HepG2 (cell line): ENCODE measurements at regions not wholly inside any gene's neighbourhood (a gene's known extent, or its start where the extent isn't known, plus 50 kb on each side); places are given as distances from the start of the nearest gene placed in this dataset.

Experiments used
- ATAC-seq: fragments of 200-7000 bp; cut with Tn5 transposase; 3 replicates; pipeline ENCODE4 v1.9.1; 2020; ENCODE audit warnings: mild to moderate bottlenecking, moderate library complexity
- BruUV-seq: library from RNA; stranded (reverse); fragments of 400-500 nt; replicated peaks from 2 replicates; lab custom pipeline; 2021; lab: Mats Ljungman, UMichigan
- CTCF ChIA-PET: fragments of 300-600 bp; formaldehyde crosslinking; extraction: SDS; loops from one replicate; lab custom pipeline; 2021; ENCODE audit warnings: low total read pairs, inconsistent platforms, low intra/inter-chr PET ratio; lab: Yijun Ruan, JAX
- POLR2A ChIA-PET: fragments of 350-600 bp; sonication (Branson Sonifier 250); formaldehyde crosslinking; loops from one replicate; lab custom pipeline; 2020; ENCODE audit warnings: antibody characterized with exemption, inconsistent platforms; lab: Yijun Ruan, JAX
- DNase-seq: peaks from one replicate; pipeline ENCODE4 v3.0.0-alpha.2; 2015; ENCODE audit warnings: low spot score
- FAIRE-seq: peaks from 3 replicates; lab custom pipeline; 2011; peaks lifted over from hg19 to GRCh38; lab: Jason Lieb, UNC
- H2AFZ ChIP-seq: one replicate; pipeline ENCODE4 v1.6.1; 2011; ENCODE audit warnings: low read length, inconsistent platforms
- H3K27ac ChIP-seq: fragments of 300-600 bp; 3 replicates; pipeline ENCODE4 v1.8.0; 2011; ENCODE audit warnings: mixed run types, mild to moderate bottlenecking, mixed read lengths, low read length, inconsistent platforms; ENCODE audit not compliant: insufficient read depth; ENCODE audit errors: extremely low read length
- H3K27me3 ChIP-seq, 2 experiments: fragments of 200-600 bp in 1 of 2; 2 replicates in 1 of 2; 3 replicates in 1 of 2; pipeline versions ENCODE4 v1.6.0 to v1.8.0; 2011; ENCODE audit warnings: low read length in 2 of 2, mild to moderate bottlenecking in 2 of 2, moderate library complexity in 2 of 2, inconsistent platforms in 1 of 2; ENCODE audit not compliant: insufficient read depth in 2 of 2, control insufficient read depth in 1 of 2
- H3K36me3 ChIP-seq, 2 experiments: fragments of 200-600 bp in 1 of 2; replicated peaks in 1 of 2; 2 replicates in 1 of 2; 3 replicates in 1 of 2; pipeline versions ENCODE4 v1.5.1 to v1.8.0; 2011; ENCODE audit warnings: low read length in 2 of 2, inconsistent platforms in 1 of 2; ENCODE audit not compliant: insufficient read depth in 2 of 2, control insufficient read depth in 1 of 2
- H3K4me1 ChIP-seq: 2 replicates; pipeline ENCODE4 v1.5.1; 2012; ENCODE audit warnings: low read length, inconsistent platforms; ENCODE audit not compliant: insufficient read depth
- H3K4me2 ChIP-seq: 2 replicates; pipeline ENCODE4 v1.6.0; 2011; ENCODE audit warnings: low read depth, low read length, inconsistent platforms
- H3K4me3 ChIP-seq, 3 experiments: fragments of 200-600 bp in 1 of 3; sonication (generic), shearing (Covaris generic) in 1 of 3; replicated peaks in 1 of 3; 2 replicates each; pipeline ENCODE4 v1.5.1; 2011 to 2016; ENCODE audit warnings: low read length in 3 of 3, inconsistent platforms in 2 of 3, low read depth in 2 of 3, mild to moderate bottlenecking in 2 of 3, control low read depth in 1 of 3, mixed read lengths in 1 of 3; ENCODE audit not compliant: insufficient read depth in 1 of 3
- H3K79me2 ChIP-seq: one replicate; pipeline ENCODE4 v1.6.1; 2011; ENCODE audit warnings: low read length, inconsistent platforms; ENCODE audit not compliant: insufficient read depth
- H3K9ac ChIP-seq: 2 replicates; pipeline ENCODE4 v1.6.0; 2011; ENCODE audit warnings: mild to moderate bottlenecking, low read depth, low read length, inconsistent platforms; ENCODE audit not compliant: insufficient read depth
- H3K9me3 ChIP-seq: 2 replicates; pipeline ENCODE4 v1.5.1; 2012; ENCODE audit warnings: mild to moderate bottlenecking, low read length
- H4K20me1 ChIP-seq: 2 replicates; pipeline ENCODE4 v1.6.0; 2011; ENCODE audit warnings: inconsistent platforms, mild to moderate bottlenecking, low read length, moderate library complexity; ENCODE audit not compliant: insufficient read depth
- EEA1 ChIP-seq: sonication (generic); formaldehyde crosslinking; IDR thresholded peaks from 2 replicates; pipeline ENCODE4 v1.5.1; 2020; ENCODE audit warnings: mild to moderate bottlenecking, missing genetic modification reagents, borderline replicate concordance
- FOXK2 ChIP-seq: fragments of 450-650 bp; IDR thresholded peaks from 2 replicates; pipeline ENCODE4 v1.6.1; 2016
- GLI4 ChIP-seq: sonication (generic); formaldehyde crosslinking; IDR thresholded peaks from 2 replicates; pipeline ENCODE4 v1.5.1; 2020; ENCODE audit warnings: missing genetic modification reagents, mild to moderate bottlenecking, moderate library complexity, borderline replicate concordance
- ZNF329 ChIP-seq: sonication (generic); formaldehyde crosslinking; IDR thresholded peaks from 2 replicates; pipeline ENCODE4 v1.9.0; 2021; ENCODE audit warnings: low read depth, mild to moderate bottlenecking, missing genetic modification reagents
- ZNF816 ChIP-seq: sonication (generic); formaldehyde crosslinking; IDR thresholded peaks from 2 replicates; pipeline ENCODE4 v1.8.0; 2022; ENCODE audit warnings: missing genetic modification reagents, mild to moderate bottlenecking, borderline replicate concordance
- WGBS: methylation state at CpG from one replicate; pipeline ENCODE4 v1.1.6; 2017; ENCODE audit warnings: low lambda C conversion rate; 5-methylcytosine and 5-hydroxymethylcytosine counted together
- in situ Hi-C: cut with HindIII; loops from 2 replicates; pipeline ENCODE4 v1.10.0; 2017; ENCODE audit warnings: low pct_unique_long_range_greater_than_20kb; ENCODE audit not compliant: extremely low pct_ligation_motif_present
- intact Hi-C: fragments of 100-400 bp; cut with micrococcal nuclease; formaldehyde crosslinking; loops from one replicate; pipeline ENCODE4 v1.10.0; 2022; ENCODE audit not compliant: unreplicated experiment
- TF ChIP-seq, protein P1 (sequence below): sonication (generic); formaldehyde crosslinking; IDR thresholded peaks from 2 replicates; pipeline ENCODE4 v1.4.0; 2020; ENCODE audit warnings: mild to moderate bottlenecking, missing genetic modification reagents
- TF ChIP-seq, protein P2 (sequence below): sonication (generic); formaldehyde crosslinking; IDR thresholded peaks from 2 replicates; pipeline ENCODE4 v1.5.0; 2020; ENCODE audit warnings: mild to moderate bottlenecking, missing genetic modification reagents
- TF ChIP-seq, protein P3 (sequence below): sonication (generic); formaldehyde crosslinking; IDR thresholded peaks from 2 replicates; pipeline ENCODE4 v1.8.0; 2022; ENCODE audit warnings: missing genetic modification reagents, mild to moderate bottlenecking, borderline replicate concordance
- TF ChIP-seq, protein P4 (sequence below): sonication (generic); formaldehyde crosslinking; IDR thresholded peaks from 2 replicates; pipeline ENCODE4 v1.4.0; 2020; ENCODE audit warnings: missing genetic modification reagents
- TF ChIP-seq, protein P5 (sequence below): sonication (generic); formaldehyde crosslinking; IDR thresholded peaks from 2 replicates; pipeline ENCODE4 v1.5.0; 2020; ENCODE audit warnings: mild to moderate bottlenecking, missing genetic modification reagents, moderate library complexity
- TF ChIP-seq, protein P6 (sequence below): sonication (generic); formaldehyde crosslinking; IDR thresholded peaks from 2 replicates; pipeline ENCODE4 v1.8.0; 2022; ENCODE audit warnings: mild to moderate bottlenecking, missing genetic modification reagents

DNA sequence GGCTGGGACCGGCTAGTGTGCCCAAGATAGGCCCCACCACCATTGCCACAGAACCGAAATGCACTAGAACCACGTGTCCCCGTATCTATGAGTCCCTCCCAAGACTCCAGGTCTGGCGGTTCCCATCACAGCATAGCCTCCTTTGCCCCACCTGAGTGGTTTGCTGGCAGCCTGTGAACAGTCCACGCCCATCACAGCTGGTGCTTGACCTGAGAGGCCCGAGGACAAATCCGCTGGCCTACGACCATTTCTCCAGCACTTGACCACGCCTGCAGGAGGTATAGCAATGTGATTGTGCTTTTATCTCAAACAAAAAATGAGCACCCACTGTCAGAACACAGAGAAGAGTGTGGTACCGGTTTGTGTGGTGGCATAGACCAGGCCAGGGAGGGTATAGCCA, 736.7 kb upstream of the GBE1 start (continued):
- TF ChIP-seq, protein P1, sequence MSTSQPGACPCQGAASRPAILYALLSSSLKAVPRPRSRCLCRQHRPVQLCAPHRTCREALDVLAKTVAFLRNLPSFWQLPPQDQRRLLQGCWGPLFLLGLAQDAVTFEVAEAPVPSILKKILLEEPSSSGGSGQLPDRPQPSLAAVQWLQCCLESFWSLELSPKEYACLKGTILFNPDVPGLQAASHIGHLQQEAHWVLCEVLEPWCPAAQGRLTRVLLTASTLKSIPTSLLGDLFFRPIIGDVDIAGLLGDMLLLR (CRISPR knock-in tag), result no peak
- no peak for TF ChIP-seq ZNF816 (CRISPR knock-in tag)

DNA sequence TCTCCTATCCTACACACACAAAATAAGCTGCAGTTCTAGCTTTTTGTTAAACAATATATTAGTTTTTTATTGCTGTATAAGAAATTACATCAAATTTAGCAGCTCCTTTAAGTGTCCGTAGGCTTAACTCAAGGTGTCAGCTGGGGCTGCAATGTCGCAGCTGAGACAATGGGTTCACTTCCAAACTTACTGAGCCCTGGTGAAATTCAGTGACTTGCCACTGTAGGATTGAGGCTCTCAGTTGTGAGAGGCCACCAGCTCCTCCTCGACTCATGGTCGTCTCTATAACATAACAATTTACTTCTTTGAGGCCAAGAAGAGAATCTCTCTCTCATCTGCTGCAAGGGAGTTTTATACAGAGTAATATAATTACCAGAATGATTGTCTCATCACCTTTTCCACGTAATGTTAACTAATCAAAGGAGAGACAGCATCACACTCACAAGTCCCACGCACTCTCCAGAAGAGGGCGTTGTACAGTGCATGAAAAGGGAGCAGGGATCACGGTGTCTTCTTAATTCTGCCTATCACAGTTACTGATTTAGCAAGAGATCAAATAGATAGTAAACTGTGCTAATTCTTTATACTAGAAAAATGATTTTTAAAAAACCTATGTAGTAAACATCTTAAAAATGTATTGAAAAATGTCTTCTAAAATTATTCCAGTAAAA, 735.6 kb upstream of the GBE1 start:
- Histone ChIP-seq H3K4me1 (no peaks in the 10 kb centered on the region), H3K4me3 (no peak overlapping the region), H3K9ac (no peak overlapping the region), H3K36me3 (no peaks in the 10 kb centered on the region), H3K79me2 (no peaks in the 10 kb centered on the region), H4K20me1 (no peaks in the 10 kb centered on the region), H3K9me3 (no peaks in the 10 kb centered on the region), H3K27ac (no peak overlapping the region), H2AFZ (no peak overlapping the region), H3K27me3 (no peaks in the 10 kb centered on the region), H3K4me2 (no peak overlapping the region)
- no peak for FAIRE-seq
- intact Hi-C loops (loop anchor here (1.0 to 5.0 kb wide), 2 partner anchors 210 to 1025 kb away; no protein-coding TSS in a partner anchor), in situ Hi-C loops (no loop called here)
- ATAC-seq, result peak; percentile 75
- ChIA-PET POLR2A (no interaction called here), CTCF (no interaction called here)
- peak; percentile 38 for DNase-seq
- no TSS peak for BruUV-seq
- 24% methylated on average over 8 of the region's 8 CpGs for WGBS
- TF ChIP-seq EEA1 (CRISPR knock-in tag) (no peak), GLI4 (no peak), ZNF329 (CRISPR knock-in tag) (no peak), FOXK2 (no peak)
- TF ChIP-seq, protein P2, sequence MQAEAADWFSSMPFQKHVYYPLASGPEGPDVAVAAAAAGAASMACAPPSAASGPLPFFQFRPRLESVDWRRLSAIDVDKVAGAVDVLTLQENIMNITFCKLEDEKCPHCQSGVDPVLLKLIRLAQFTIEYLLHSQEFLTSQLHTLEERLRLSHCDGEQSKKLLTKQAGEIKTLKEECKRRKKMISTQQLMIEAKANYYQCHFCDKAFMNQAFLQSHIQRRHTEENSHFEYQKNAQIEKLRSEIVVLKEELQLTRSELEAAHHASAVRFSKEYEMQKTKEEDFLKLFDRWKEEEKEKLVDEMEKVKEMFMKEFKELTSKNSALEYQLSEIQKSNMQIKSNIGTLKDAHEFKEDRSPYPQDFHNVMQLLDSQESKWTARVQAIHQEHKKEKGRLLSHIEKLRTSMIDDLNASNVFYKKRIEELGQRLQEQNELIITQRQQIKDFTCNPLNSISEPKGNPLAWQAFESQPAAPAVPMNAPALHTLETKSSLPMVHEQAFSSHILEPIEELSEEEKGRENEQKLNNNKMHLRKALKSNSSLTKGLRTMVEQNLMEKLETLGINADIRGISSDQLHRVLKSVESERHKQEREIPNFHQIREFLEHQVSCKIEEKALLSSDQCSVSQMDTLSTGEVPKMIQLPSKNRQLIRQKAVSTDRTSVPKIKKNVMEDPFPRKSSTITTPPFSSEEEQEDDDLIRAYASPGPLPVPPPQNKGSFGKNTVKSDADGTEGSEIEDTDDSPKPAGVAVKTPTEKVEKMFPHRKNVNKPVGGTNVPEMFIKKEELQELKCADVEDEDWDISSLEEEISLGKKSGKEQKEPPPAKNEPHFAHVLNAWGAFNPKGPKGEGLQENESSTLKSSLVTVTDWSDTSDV (CRISPR knock-in tag), result no peak
- TF ChIP-seq, protein P3, sequence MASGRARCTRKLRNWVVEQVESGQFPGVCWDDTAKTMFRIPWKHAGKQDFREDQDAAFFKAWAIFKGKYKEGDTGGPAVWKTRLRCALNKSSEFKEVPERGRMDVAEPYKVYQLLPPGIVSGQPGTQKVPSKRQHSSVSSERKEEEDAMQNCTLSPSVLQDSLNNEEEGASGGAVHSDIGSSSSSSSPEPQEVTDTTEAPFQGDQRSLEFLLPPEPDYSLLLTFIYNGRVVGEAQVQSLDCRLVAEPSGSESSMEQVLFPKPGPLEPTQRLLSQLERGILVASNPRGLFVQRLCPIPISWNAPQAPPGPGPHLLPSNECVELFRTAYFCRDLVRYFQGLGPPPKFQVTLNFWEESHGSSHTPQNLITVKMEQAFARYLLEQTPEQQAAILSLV (CRISPR knock-in tag), result no peak
- TF ChIP-seq, protein P4, sequence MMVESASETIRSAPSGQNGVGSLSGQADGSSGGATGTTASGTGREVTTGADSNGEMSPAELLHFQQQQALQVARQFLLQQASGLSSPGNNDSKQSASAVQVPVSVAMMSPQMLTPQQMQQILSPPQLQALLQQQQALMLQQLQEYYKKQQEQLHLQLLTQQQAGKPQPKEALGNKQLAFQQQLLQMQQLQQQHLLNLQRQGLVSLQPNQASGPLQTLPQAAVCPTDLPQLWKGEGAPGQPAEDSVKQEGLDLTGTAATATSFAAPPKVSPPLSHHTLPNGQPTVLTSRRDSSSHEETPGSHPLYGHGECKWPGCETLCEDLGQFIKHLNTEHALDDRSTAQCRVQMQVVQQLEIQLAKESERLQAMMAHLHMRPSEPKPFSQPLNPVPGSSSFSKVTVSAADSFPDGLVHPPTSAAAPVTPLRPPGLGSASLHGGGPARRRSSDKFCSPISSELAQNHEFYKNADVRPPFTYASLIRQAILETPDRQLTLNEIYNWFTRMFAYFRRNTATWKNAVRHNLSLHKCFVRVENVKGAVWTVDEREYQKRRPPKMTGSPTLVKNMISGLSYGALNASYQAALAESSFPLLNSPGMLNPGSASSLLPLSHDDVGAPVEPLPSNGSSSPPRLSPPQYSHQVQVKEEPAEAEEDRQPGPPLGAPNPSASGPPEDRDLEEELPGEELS (CRISPR knock-in tag), result no peak
- TF ChIP-seq, protein P5, sequence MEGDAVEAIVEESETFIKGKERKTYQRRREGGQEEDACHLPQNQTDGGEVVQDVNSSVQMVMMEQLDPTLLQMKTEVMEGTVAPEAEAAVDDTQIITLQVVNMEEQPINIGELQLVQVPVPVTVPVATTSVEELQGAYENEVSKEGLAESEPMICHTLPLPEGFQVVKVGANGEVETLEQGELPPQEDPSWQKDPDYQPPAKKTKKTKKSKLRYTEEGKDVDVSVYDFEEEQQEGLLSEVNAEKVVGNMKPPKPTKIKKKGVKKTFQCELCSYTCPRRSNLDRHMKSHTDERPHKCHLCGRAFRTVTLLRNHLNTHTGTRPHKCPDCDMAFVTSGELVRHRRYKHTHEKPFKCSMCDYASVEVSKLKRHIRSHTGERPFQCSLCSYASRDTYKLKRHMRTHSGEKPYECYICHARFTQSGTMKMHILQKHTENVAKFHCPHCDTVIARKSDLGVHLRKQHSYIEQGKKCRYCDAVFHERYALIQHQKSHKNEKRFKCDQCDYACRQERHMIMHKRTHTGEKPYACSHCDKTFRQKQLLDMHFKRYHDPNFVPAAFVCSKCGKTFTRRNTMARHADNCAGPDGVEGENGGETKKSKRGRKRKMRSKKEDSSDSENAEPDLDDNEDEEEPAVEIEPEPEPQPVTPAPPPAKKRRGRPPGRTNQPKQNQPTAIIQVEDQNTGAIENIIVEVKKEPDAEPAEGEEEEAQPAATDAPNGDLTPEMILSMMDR, result peak; percentile 47
- TF ChIP-seq, protein P6, sequence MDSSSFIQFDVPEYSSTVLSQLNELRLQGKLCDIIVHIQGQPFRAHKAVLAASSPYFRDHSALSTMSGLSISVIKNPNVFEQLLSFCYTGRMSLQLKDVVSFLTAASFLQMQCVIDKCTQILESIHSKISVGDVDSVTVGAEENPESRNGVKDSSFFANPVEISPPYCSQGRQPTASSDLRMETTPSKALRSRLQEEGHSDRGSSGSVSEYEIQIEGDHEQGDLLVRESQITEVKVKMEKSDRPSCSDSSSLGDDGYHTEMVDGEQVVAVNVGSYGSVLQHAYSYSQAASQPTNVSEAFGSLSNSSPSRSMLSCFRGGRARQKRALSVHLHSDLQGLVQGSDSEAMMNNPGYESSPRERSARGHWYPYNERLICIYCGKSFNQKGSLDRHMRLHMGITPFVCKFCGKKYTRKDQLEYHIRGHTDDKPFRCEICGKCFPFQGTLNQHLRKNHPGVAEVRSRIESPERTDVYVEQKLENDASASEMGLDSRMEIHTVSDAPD, result no peak
